ENCODE measurements at regions not wholly inside any gene's neighbourhood (a gene's known extent, or its start where the extent isn't known, plus 50 kb on each side); places are given as distances from the start of the nearest gene placed in this dataset.

DNA sequence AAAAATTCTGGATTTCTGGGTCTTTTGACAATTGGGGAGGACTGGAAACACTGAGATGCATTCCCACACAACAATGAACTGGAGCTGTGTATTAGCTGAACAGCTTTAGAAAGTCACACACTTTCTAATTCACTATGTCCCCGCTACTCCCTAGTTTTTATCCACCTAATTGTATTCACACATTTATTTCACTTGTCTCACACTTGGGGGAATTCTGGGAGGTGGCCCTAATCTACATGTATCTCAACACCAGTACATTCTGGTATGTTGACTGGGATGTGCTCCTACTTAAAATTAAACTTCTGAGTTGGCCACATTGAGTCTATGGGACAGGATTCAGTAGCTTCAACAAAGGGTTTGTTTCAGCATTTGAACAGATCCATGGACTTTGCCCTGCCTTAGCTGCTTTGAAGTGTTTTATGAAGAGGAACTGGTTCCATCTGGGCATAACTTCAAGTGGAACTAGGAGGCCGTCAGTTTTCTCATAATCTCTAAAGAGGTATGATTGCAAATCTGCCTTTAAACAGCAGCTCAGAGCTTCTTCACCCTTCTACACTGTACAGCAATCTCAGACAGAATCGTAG, 106.5 kb upstream of the CMC1 start:
- FAIRE-seq (no peak), DNase-seq (no peak)
- Histone ChIP-seq H3K9me3 (ENCODE audit: control insufficient read depth in 2 of 3, insufficient read depth in 1 of 3, low read length in 3 of 3) (no peaks in the 10 kb centered on the region), H3K27ac (ENCODE audit: low read depth in 2 of 2, low read length in 2 of 2) (no peak overlapping the region), H3K9ac (ENCODE audit: low read length in 3 of 3) (no peak overlapping the region), H3K4me1 (ENCODE audit: control insufficient read depth in 2 of 3, insufficient read depth in 2 of 3, low read depth in 1 of 3, low read length in 3 of 3) (no peaks in the 10 kb centered on the region), H3K4me3 (ENCODE audit: low read length in 3 of 3) (no peak overlapping the region), H3K36me3 (ENCODE audit: control insufficient read depth in 2 of 3, insufficient read depth in 3 of 3, low read length in 3 of 3) (no peaks in the 10 kb centered on the region), H3K27me3 (ENCODE audit: control insufficient read depth, insufficient read depth, low read length) (no peaks in the 10 kb centered on the region)
- intact Hi-C loops (cut with DNase I): no loop called here
- TF ChIP-seq, protein P1, sequence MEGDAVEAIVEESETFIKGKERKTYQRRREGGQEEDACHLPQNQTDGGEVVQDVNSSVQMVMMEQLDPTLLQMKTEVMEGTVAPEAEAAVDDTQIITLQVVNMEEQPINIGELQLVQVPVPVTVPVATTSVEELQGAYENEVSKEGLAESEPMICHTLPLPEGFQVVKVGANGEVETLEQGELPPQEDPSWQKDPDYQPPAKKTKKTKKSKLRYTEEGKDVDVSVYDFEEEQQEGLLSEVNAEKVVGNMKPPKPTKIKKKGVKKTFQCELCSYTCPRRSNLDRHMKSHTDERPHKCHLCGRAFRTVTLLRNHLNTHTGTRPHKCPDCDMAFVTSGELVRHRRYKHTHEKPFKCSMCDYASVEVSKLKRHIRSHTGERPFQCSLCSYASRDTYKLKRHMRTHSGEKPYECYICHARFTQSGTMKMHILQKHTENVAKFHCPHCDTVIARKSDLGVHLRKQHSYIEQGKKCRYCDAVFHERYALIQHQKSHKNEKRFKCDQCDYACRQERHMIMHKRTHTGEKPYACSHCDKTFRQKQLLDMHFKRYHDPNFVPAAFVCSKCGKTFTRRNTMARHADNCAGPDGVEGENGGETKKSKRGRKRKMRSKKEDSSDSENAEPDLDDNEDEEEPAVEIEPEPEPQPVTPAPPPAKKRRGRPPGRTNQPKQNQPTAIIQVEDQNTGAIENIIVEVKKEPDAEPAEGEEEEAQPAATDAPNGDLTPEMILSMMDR (IDR thresholded peaks at IDR 0.05; ENCODE audit: borderline replicate concordance, extremely low read depth, insufficient read depth): no peak

DNA sequence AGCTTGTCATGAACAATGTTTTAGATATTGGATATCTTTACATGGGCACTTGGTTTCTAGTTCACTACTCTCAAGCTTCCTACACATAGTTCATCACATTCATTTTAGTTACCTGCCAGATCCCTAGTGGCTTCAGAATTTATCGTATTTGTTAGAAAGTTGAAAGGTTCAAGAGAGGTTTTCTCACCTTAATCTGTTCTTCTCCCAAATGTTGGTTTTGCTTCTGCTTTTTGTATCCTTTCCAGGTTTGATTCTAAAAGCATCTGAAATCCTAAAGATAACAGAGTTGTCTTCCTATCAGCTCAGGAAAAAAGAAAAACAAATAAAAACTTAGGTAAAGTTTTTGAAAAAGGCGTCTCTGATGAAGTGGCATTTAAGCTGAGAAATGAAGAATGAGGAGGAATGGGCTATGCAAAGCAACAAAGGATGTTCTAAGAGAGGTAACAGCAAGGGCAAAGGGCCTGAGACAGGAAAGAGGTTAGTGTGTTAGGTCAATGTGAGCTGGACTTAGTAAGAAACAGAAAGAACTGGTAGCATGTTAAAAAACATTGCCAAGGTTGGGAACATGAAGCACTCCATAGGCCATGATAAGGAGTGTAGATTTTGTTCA, 104.7 kb upstream of the CMC1 start:
- H3K9me3 ChIP-seq (ENCODE audit: control insufficient read depth in 2 of 3, insufficient read depth in 1 of 3, low read length in 3 of 3): no peaks in the 10 kb centered on the region
- H3K36me3 ChIP-seq (ENCODE audit: control insufficient read depth in 2 of 3, insufficient read depth in 3 of 3, low read length in 3 of 3): no peaks in the 10 kb centered on the region
- H3K27ac ChIP-seq (ENCODE audit: low read depth in 2 of 2, low read length in 2 of 2): no peak overlapping the region
- DNase-seq (no peak), FAIRE-seq (no peak)
- no peaks in the 10 kb centered on the region for H3K4me1 ChIP-seq (ENCODE audit: control insufficient read depth in 2 of 3, insufficient read depth in 2 of 3, low read depth in 1 of 3, low read length in 3 of 3)
- TF ChIP-seq, protein P1 (IDR thresholded peaks at IDR 0.05; ENCODE audit: borderline replicate concordance, extremely low read depth, insufficient read depth): no peak
- H3K4me3 ChIP-seq (ENCODE audit: low read length in 3 of 3): no peak overlapping the region
- H3K27me3 ChIP-seq (ENCODE audit: control insufficient read depth, insufficient read depth, low read length): no peaks in the 10 kb centered on the region
- no peak overlapping the region for H3K9ac ChIP-seq (ENCODE audit: low read length in 3 of 3)
- intact Hi-C loops (cut with DNase I): no loop called here

DNA sequence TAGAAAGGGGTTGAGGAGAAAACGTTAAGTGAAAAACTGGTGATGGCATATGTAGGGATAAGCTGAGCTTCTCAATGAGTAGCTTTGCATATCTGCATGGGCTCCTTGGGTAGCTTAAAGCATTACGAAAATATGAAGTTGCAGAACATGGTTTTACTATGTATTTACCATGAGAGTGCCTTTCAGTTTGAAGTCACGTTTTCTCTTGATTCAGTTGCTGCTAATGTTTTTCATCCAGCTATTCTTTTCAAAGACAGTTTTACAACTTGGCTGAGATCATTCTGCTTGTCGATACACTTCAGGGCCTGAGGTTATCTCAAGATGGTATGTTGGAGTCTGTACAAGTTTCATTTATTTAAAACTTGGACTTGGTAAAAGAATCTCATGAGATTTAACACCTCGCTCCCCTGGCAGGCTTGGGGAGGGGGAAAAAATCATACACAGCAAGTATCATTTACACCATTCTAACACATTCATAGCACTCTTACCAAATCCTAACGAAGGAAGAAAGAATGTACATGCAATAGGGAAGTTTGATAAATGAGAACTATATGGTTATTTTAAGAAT, 103.3 kb upstream of the CMC1 start:
- FAIRE-seq: no peak
- Histone ChIP-seq H3K27ac (ENCODE audit: low read depth in 2 of 2, low read length in 2 of 2) (no peak overlapping the region), H3K4me3 (ENCODE audit: low read length in 3 of 3) (no peak overlapping the region), H3K9ac (ENCODE audit: low read length in 3 of 3) (no peak overlapping the region), H3K4me1 (ENCODE audit: control insufficient read depth in 2 of 3, insufficient read depth in 2 of 3, low read depth in 1 of 3, low read length in 3 of 3) (no peaks in the 10 kb centered on the region), H3K27me3 (ENCODE audit: control insufficient read depth, insufficient read depth, low read length) (no peaks in the 10 kb centered on the region), H3K9me3 (ENCODE audit: control insufficient read depth in 2 of 3, insufficient read depth in 1 of 3, low read length in 3 of 3) (no peaks in the 10 kb centered on the region), H3K36me3 (ENCODE audit: control insufficient read depth in 2 of 3, insufficient read depth in 3 of 3, low read length in 3 of 3) (no peaks in the 10 kb centered on the region)
- TF ChIP-seq, protein P1 (IDR thresholded peaks at IDR 0.05; ENCODE audit: borderline replicate concordance, extremely low read depth, insufficient read depth): no peak
- DNase-seq: peak in 2 of 5 donors; percentile 2 to 4
- intact Hi-C loops (cut with DNase I): no loop called here
